ENCODE measurements at regions not wholly inside any gene's neighbourhood (a gene's known extent, or its start where the extent isn't known, plus 50 kb on each side); places are given as distances from the start of the nearest gene placed in this dataset.

DNA sequence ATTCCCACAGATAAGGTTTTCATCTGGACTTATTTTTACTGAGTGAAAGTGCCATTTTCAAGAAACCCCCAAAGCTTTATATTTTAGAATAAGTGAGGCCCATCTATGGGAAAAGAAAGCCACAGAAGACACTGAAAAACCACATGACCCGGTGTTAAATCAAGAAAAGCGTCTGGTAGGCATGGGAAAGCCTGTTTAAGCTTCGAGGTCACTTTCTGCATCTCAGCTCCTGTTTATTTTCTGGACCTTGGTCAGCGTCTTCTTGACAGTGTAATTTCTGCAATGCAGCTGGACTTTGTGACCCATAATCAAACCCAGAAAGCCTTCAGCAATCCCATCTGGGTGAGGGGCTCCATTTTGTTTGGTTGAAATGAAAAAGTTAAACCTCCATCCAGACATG lies 59.6 kb upstream of the NEDD9 start:
- no peak for DNase-seq

GRCh38 chr6:11291582-11291981 lies 59.1 kb upstream of the NEDD9 start:
- no peak for DNase-seq

- no peak for DNase-seq
Observed at GRCh38 chr6:11290027-11290426, 57.6 kb upstream of the NEDD9 start.

- no peak for DNase-seq
Observed at GRCh38 chr6:11288065-11288464, 55.6 kb upstream of the NEDD9 start.

- DNase-seq: no peak
Observed at GRCh38 chr6:11284996-11285395, 52.5 kb upstream of the NEDD9 start.

DNA sequence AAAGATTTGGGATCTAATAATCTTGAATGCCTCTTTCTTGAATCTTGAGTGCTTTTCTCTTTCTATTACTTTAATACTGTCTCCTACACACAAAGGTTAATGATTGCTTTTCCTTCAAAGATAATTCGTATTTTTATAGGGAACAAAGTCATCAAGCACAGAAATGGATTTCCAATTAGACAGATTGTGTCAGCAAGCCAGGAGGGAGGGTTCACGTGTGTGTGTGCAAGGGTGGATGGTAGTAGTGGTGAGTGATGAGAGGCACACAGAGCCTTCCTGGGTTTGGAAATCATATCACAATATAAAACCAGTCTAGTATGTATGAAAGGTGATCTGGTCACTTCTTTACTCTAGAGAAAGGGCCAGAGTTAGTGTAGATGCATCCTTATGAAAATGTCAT lies 51.2 kb upstream of the NEDD9 start:
- DNase-seq: no peak

- no peak for DNase-seq
Observed at GRCh38 chr6:11282875-11283274, 50.4 kb upstream of the NEDD9 start.

Measured in T-helper 9 cell (primary cell).